Neural progenitor cell (in vitro differentiated cells): ENCODE measurements at regions not wholly inside any gene's neighbourhood (a gene's known extent, or its start where the extent isn't known, plus 50 kb on each side); places are given as distances from the start of the nearest gene placed in this dataset.

Experiments used
- DNase-seq: peaks from one replicate; pipeline ENCODE4 v3.0.0-alpha.2; 2016; ENCODE audit warnings: low spot score
- H2AFZ ChIP-seq: fragments of 200-600 bp; sonication (generic); replicated peaks from 2 replicates; pipeline ENCODE4 v1.6.1; 2016; ENCODE audit warnings: antibody characterized with exemption
- H3F3A ChIP-seq: fragments of 200-600 bp; sonication (generic); 2 replicates; pipeline ENCODE4 v1.6.1; 2016; ENCODE audit warnings: antibody characterized with exemption, low read depth
- H3K27ac ChIP-seq: fragments of 200-600 bp; sonication (generic); 2 replicates; pipeline ENCODE4 v1.5.1; 2016; ENCODE audit warnings: mild to moderate bottlenecking
- H3K27me3 ChIP-seq: fragments of 200-600 bp; sonication (generic); 2 replicates; pipeline ENCODE4 v1.6.1; 2016; ENCODE audit warnings: mild to moderate bottlenecking, moderate library complexity
- H3K36me3 ChIP-seq: fragments of 200-600 bp; sonication (generic); 2 replicates; pipeline ENCODE4 v1.5.1; 2016
- H3K4me1 ChIP-seq: fragments of 200-600 bp; sonication (generic); 2 replicates; pipeline ENCODE4 v1.6.1; 2016; ENCODE audit warnings: mixed run types
- H3K4me2 ChIP-seq: fragments of 200-600 bp; sonication (generic); 2 replicates; pipeline ENCODE4 v1.6.1; 2016
- H3K4me3 ChIP-seq: fragments of 200-600 bp; sonication (generic); 2 replicates; pipeline ENCODE4 v1.5.1; 2016
- H3K79me2 ChIP-seq: fragments of 200-600 bp; sonication (generic); 2 replicates; pipeline ENCODE4 v1.6.1; 2016; ENCODE audit warnings: low read depth
- H3K9ac ChIP-seq: fragments of 200-600 bp; sonication (generic); 2 replicates; pipeline ENCODE4 v1.6.1; 2016
- H3K9me3 ChIP-seq: fragments of 200-600 bp; sonication (generic); 2 replicates; pipeline ENCODE4 v1.5.1; 2016; ENCODE audit warnings: low read depth
- H4K20me1 ChIP-seq: fragments of 200-600 bp; sonication (generic); 2 replicates; pipeline ENCODE4 v1.6.1; 2016; ENCODE audit warnings: low read depth
- H3K27ac Mint-ChIP-seq: 3 replicates; pipeline ENCODE4 v1.8.0; 2021; ENCODE audit warnings: mixed read lengths
- H3K27me3 Mint-ChIP-seq: 2 replicates; pipeline ENCODE4 v1.8.0; 2022; ENCODE audit warnings: low read depth, mild to moderate bottlenecking, inconsistent platforms, moderate library complexity, mixed read lengths; ENCODE audit not compliant: insufficient read depth
- H3K36me3 Mint-ChIP-seq: 3 replicates; pipeline ENCODE4 v1.8.0; 2021; ENCODE audit warnings: mixed read lengths
- H3K4me1 Mint-ChIP-seq: 3 replicates; pipeline ENCODE4 v1.8.0; 2021; ENCODE audit warnings: mixed read lengths
- H3K4me3 Mint-ChIP-seq: 3 replicates; pipeline ENCODE4 v1.8.0; 2021; ENCODE audit warnings: mild to moderate bottlenecking, moderate library complexity, mixed read lengths
- H3K9me3 Mint-ChIP-seq: 3 replicates; pipeline ENCODE4 v1.8.0; 2020; ENCODE audit warnings: mixed read lengths
- CTCF ChIP-seq: fragments of 200-600 bp; sonication (generic); IDR thresholded peaks from 2 replicates; pipeline ENCODE4 v1.5.1; 2017; ENCODE audit warnings: antibody characterized with exemption, mild to moderate bottlenecking
- EZH2 ChIP-seq: fragments of 200-600 bp; sonication (generic); IDR thresholded peaks from 2 replicates; pipeline ENCODE4 v1.6.1; 2017; ENCODE audit warnings: antibody characterized with exemption, mild to moderate bottlenecking, moderate library complexity
- EZH2phosphoT487 ChIP-seq: fragments of 200-600 bp; sonication (generic); IDR thresholded peaks from 2 replicates; pipeline ENCODE4 v1.6.1; 2017; ENCODE audit warnings: antibody characterized with exemption

GRCh38 chr18:64203295-64203694 lies 54.4 kb upstream of the LINC00305 start:
- Histone ChIP-seq H3K4me2 (no peak overlapping the region), H2AFZ (no peak overlapping the region), H3K27ac (no peak overlapping the region), H3K27me3 (no peaks in the 10 kb centered on the region), H3K4me3 (no peak overlapping the region), H3K36me3 (no peaks in the 10 kb centered on the region), H4K20me1 (no peaks in the 10 kb centered on the region), H3F3A (no peaks in the 10 kb centered on the region), H3K4me1 (peaks cover 23% of the 10 kb centered on the region), H3K79me2 (no peaks in the 10 kb centered on the region), H3K9me3 (no peaks in the 10 kb centered on the region), H3K9ac (no peak overlapping the region)
- Mint-ChIP-seq H3K9me3 (no peaks in the 10 kb centered on the region), H3K27me3 (peaks cover 4% of the 10 kb centered on the region), H3K27ac (no peak overlapping the region), H3K4me3 (no peak overlapping the region), H3K36me3 (no peaks in the 10 kb centered on the region), H3K4me1 (peaks cover 31% of the 10 kb centered on the region)
- TF ChIP-seq EZH2 (no peak), EZH2phosphoT487 (no peak), CTCF (no peak)
- DNase-seq, result no peak

DNA sequence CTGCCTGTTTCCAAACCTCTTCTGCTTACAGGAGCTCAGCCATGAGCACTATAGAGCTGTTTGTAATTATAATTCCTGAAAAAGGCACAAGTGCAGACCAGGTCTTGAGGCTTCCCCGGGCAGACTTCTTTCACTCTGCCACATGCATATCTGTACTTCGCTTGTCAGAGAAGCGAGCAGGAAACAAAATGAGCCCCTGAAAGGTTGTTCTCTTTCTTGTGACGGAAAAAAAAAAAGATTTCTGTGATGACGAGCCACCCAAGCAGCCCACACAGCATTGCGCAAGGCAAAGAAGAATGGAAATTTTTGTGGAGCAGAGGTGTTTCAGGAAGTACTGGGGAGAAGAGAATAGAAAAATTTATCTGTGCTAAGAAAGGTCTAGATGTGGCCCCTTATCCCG lies 54.0 kb upstream of the LINC00305 start:
- TF ChIP-seq CTCF, result no peak
- TF ChIP-seq EZH2, result no peak
- TF ChIP-seq EZH2phosphoT487, result no peak
- Mint-ChIP-seq H3K36me3 (no peaks in the 10 kb centered on the region), H3K4me3 (no peak overlapping the region), H3K27me3 (peaks cover 4% of the 10 kb centered on the region), H3K9me3 (no peaks in the 10 kb centered on the region), H3K27ac (no peak overlapping the region), H3K4me1 (peaks cover 31% of the 10 kb centered on the region)
- Histone ChIP-seq H4K20me1 (no peaks in the 10 kb centered on the region), H3K27ac (no peak overlapping the region), H3K9ac (no peak overlapping the region), H3K4me1 (peaks cover 23% of the 10 kb centered on the region), H3K36me3 (no peaks in the 10 kb centered on the region), H3K27me3 (no peaks in the 10 kb centered on the region), H3K4me3 (no peak overlapping the region), H3K79me2 (no peaks in the 10 kb centered on the region), H2AFZ (no peak overlapping the region), H3F3A (no peaks in the 10 kb centered on the region), H3K4me2 (no peak overlapping the region), H3K9me3 (no peaks in the 10 kb centered on the region)
- no peak for DNase-seq

- no peaks in the 10 kb centered on the region for H3K9me3 ChIP-seq
- no peaks in the 10 kb centered on the region for H3K27me3 ChIP-seq
- no peaks in the 10 kb centered on the region for H3K9me3 Mint-ChIP-seq
- H2AFZ ChIP-seq, result no peak overlapping the region
- peaks cover 23% of the 10 kb centered on the region for H3K4me1 ChIP-seq
- no peak overlapping the region for H3K27ac ChIP-seq
- H3K4me3 ChIP-seq, result no peak overlapping the region
- no peaks in the 10 kb centered on the region for H4K20me1 ChIP-seq
- H3K27ac Mint-ChIP-seq, result no peak overlapping the region
- no peaks in the 10 kb centered on the region for H3K36me3 ChIP-seq
- no peaks in the 10 kb centered on the region for H3K36me3 Mint-ChIP-seq
- no peak overlapping the region for H3K9ac ChIP-seq
- H3K4me2 ChIP-seq, result no peak overlapping the region
- H3K4me1 Mint-ChIP-seq, result peaks cover 30% of the 10 kb centered on the region
- no peak overlapping the region for H3K4me3 Mint-ChIP-seq
- peaks cover 6% of the 10 kb centered on the region for H3K27me3 Mint-ChIP-seq
- DNase-seq, result peak; percentile 27
- no peaks in the 10 kb centered on the region for H3F3A ChIP-seq
- no peaks in the 10 kb centered on the region for H3K79me2 ChIP-seq
- no peak for TF ChIP-seq CTCF
Observed at GRCh38 chr18:64202210-64202836, 53.4 kb upstream of the LINC00305 start.
